Gastrocnemius medialis (tissue), 4 donors: ENCODE measurements at regions not wholly inside any gene's neighbourhood (a gene's known extent, or its start where the extent isn't known, plus 50 kb on each side); places are given as distances from the start of the nearest gene placed in this dataset.

Experiments
- POLR2A ChIP-seq, 2 donors: fragments of 450-650 bp; IDR thresholded peaks; one replicate each; pipeline ENCODE4 v1.6.1; 2017; ENCODE audit warnings: antibody characterized with exemption in 2 of 2, mild to moderate bottlenecking in 2 of 2, moderate library complexity in 2 of 2
- TF ChIP-seq, protein P1 (sequence below), 5 experiments: fragments of 450-650 bp in 3 of 5; fragments of 200-600 bp in 2 of 5; sonication (generic) in 2 of 5; IDR thresholded peaks in 4 of 5; conservative IDR thresholded peaks in 1 of 5; 1 replicate in 4 of 5; 2 replicates in 1 of 5; pipeline ENCODE4 v1.5.1; 2016 to 2019; ENCODE audit warnings: antibody characterized with exemption in 5 of 5, mild to moderate bottlenecking in 3 of 5, moderate library complexity in 3 of 5

- TF ChIP-seq, protein P1, sequence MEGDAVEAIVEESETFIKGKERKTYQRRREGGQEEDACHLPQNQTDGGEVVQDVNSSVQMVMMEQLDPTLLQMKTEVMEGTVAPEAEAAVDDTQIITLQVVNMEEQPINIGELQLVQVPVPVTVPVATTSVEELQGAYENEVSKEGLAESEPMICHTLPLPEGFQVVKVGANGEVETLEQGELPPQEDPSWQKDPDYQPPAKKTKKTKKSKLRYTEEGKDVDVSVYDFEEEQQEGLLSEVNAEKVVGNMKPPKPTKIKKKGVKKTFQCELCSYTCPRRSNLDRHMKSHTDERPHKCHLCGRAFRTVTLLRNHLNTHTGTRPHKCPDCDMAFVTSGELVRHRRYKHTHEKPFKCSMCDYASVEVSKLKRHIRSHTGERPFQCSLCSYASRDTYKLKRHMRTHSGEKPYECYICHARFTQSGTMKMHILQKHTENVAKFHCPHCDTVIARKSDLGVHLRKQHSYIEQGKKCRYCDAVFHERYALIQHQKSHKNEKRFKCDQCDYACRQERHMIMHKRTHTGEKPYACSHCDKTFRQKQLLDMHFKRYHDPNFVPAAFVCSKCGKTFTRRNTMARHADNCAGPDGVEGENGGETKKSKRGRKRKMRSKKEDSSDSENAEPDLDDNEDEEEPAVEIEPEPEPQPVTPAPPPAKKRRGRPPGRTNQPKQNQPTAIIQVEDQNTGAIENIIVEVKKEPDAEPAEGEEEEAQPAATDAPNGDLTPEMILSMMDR (IDR thresholded peaks at IDR 0.05 in 4 of 5, conservative IDR thresholded peaks at IDR 0.05 in 1 of 5): no peak
- no peak for TF ChIP-seq POLR2A (IDR thresholded peaks at IDR 0.05)
Measured at GRCh38 chr5:102579379-102579778, 80.6 kb upstream of the SLCO6A1 start.
